SK-N-MC (cell line): ENCODE measurements at regions not wholly inside any gene's neighbourhood (a gene's known extent, or its start where the extent isn't known, plus 50 kb on each side); places are given as distances from the start of the nearest gene placed in this dataset.

Source experiments
- FOXP2 ChIP-seq: optimal IDR thresholded peaks from 2 replicates; pipeline ENCODE3; 2011; ENCODE audit warnings: mild to moderate bottlenecking, moderate library complexity; ENCODE audit not compliant: insufficient read depth; ENCODE audit errors: extremely low read length, control extremely low read depth
- POLR2AphosphoS5 ChIP-seq: IDR thresholded peaks from 2 replicates; pipeline ENCODE4 v1.6.1; 2012; ENCODE audit warnings: mild to moderate bottlenecking, low read depth, low read length, borderline replicate concordance

DNA sequence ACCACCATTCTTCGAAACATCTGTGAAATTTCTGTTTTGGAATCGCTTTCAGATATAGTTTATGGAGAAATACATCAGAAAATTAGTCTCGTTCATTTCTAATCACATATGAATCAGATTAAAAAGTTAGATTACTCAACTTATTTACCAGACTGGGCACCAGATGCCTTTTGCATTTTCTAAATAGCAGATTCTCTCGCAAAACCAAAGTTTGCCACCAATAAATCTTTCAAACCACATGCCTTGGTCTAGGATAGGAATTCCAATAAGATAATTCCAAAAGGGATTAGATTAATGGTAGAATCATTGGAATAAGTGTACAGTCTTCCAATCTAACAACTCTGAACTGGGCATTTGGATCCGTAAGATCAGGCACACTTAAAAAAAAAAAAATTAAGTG, 160.4 kb upstream of the TAB2 start:
- no peak for TF ChIP-seq POLR2AphosphoS5
- no peak for TF ChIP-seq FOXP2
